ENCODE measurements at regions not wholly inside any gene's neighbourhood (a gene's known extent, or its start where the extent isn't known, plus 50 kb on each side); places are given as distances from the start of the nearest gene placed in this dataset.

- in situ Hi-C loops (cut with HindIII; ENCODE audit: low pct_unique_long_range_greater_than_20kb, low sequenced_read_pairs) = no loop called here
- intact Hi-C loops (cut with micrococcal nuclease; ENCODE audit: unreplicated experiment) = no loop called here
- Histone ChIP-seq H3K9me3 (ENCODE audit: control insufficient read depth, insufficient read depth, low read depth, low read length) (no peaks in the 10 kb centered on the region), H3K27ac (ENCODE audit: low read length) (no peak overlapping the region), H3K4me1 (ENCODE audit: control insufficient read depth, insufficient read depth, low read length) (no peaks in the 10 kb centered on the region), H3K36me3 (ENCODE audit: control insufficient read depth, insufficient read depth, low read length) (no peaks in the 10 kb centered on the region), H3K4me3 (ENCODE audit: low read depth in 2 of 2, low read length in 2 of 2) (no peak overlapping the region), H3K27me3 (ENCODE audit: control insufficient read depth, insufficient read depth, low read length) (no peaks in the 10 kb centered on the region)
- no TSS peak for BruUV-seq (replicated peaks)
- ChIA-PET CTCF (interaction anchor here (0.7 kb wide), 1 partner anchor 34 kb away, joined by 3 read pairs; no protein-coding TSS in a partner anchor), POLR2A (no interaction called here)
- DNase-seq (ENCODE audit: low read depth, low spot score) (no peak), ATAC-seq (no peak)
- TF ChIP-seq SIN3A (IDR thresholded peaks at IDR 0.05; ENCODE audit: borderline replicate concordance, insufficient read depth, low read depth, low read length) = no peak
- no peak for TF ChIP-seq REST (IDR thresholded peaks at IDR 0.05; ENCODE audit: insufficient read depth in 1 of 2, low read depth in 2 of 2, low read length in 1 of 2)
- TF ChIP-seq TCF7L2 (IDR thresholded peaks at IDR 0.05; ENCODE audit: low read depth, low read length) = no peak
- no peak for TF ChIP-seq POLR2AphosphoS5 (IDR thresholded peaks at IDR 0.05; ENCODE audit: low read depth, low read length)
- TF ChIP-seq CTCF (IDR thresholded peaks at IDR 0.05) = no peak
Measured at GRCh38 chr13:76645632-76646031, 240.6 kb downstream of the KCTD12 start.

GRCh38 chr13:76644906-76645305, 241.3 kb downstream of the KCTD12 start:
- CTCF ChIA-PET = no interaction called here
- DNase-seq (ENCODE audit: low read depth, low spot score) = no peak
- intact Hi-C loops (cut with micrococcal nuclease; ENCODE audit: unreplicated experiment) (no loop called here), in situ Hi-C loops (cut with HindIII; ENCODE audit: low pct_unique_long_range_greater_than_20kb, low sequenced_read_pairs) (no loop called here)
- H3K27me3 ChIP-seq (ENCODE audit: control insufficient read depth, insufficient read depth, low read length) = no peaks in the 10 kb centered on the region
- H3K36me3 ChIP-seq (ENCODE audit: control insufficient read depth, insufficient read depth, low read length) = no peaks in the 10 kb centered on the region
- no peak for TF ChIP-seq SIN3A (IDR thresholded peaks at IDR 0.05; ENCODE audit: borderline replicate concordance, insufficient read depth, low read depth, low read length)
- TF ChIP-seq CTCF (IDR thresholded peaks at IDR 0.05) = no peak
- no peak for TF ChIP-seq TCF7L2 (IDR thresholded peaks at IDR 0.05; ENCODE audit: low read depth, low read length)
- TF ChIP-seq REST (IDR thresholded peaks at IDR 0.05; ENCODE audit: insufficient read depth in 1 of 2, low read depth in 2 of 2, low read length in 1 of 2) = no peak
- no peak for TF ChIP-seq POLR2AphosphoS5 (IDR thresholded peaks at IDR 0.05; ENCODE audit: low read depth, low read length)
- no peak for ATAC-seq
- POLR2A ChIA-PET = no interaction called here
- H3K27ac ChIP-seq (ENCODE audit: low read length) = no peak overlapping the region
- H3K9me3 ChIP-seq (ENCODE audit: control insufficient read depth, insufficient read depth, low read depth, low read length) = no peaks in the 10 kb centered on the region
- H3K4me1 ChIP-seq (ENCODE audit: control insufficient read depth, insufficient read depth, low read length) = no peaks in the 10 kb centered on the region
- BruUV-seq (replicated peaks) = no TSS peak
- H3K4me3 ChIP-seq (ENCODE audit: low read depth in 2 of 2, low read length in 2 of 2) = no peak overlapping the region

Measured in Panc1 (cell line).